ENCODE measurements at regions not wholly inside any gene's neighbourhood (a gene's known extent, or its start where the extent isn't known, plus 50 kb on each side); places are given as distances from the start of the nearest gene placed in this dataset.

DNA sequence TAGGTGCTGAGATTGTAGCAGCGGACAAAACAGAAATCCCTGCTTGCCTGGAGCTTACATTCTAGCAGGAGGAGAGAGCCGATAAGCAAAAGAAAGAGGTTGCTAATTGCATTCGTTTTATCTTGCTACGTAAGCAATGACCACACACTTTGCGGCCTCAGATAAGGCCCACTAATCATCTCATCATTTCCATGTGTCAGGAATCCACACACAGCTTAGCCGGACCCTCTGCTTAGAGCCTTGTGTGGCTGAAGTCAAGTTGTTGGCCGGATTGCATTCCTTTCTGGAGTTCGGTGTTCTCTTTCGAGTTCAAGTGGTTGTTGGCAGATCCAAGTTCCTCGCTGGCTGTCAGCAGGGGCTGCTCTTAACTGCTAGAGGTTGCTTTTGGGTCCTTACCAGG is 101.6 kb downstream of the CHST1 start:
- H3K9me3 ChIP-seq (replicated peaks in 1 of 2; ENCODE audit: control insufficient read depth in 2 of 2, insufficient read depth in 1 of 2, low read depth in 1 of 2, low read length in 2 of 2), result no peaks in the 10 kb centered on the region
- no peak overlapping the region for H3K14ac ChIP-seq (ENCODE audit: low read length)
- H2BK12ac ChIP-seq (ENCODE audit: low read length), result no peak overlapping the region
- H3K27ac ChIP-seq (replicated peaks; ENCODE audit: low read length), result no peak overlapping the region
- no peak overlapping the region for H4K91ac ChIP-seq (ENCODE audit: low read depth, low read length, poor library complexity)
- H2AK5ac ChIP-seq (ENCODE audit: low read depth, low read length), result no peak overlapping the region
- H3K4ac ChIP-seq (ENCODE audit: low read length), result no peak overlapping the region
- no peak overlapping the region for H4K8ac ChIP-seq (ENCODE audit: low read depth, low read length)
- H2BK15ac ChIP-seq (ENCODE audit: low read length), result no peak overlapping the region
- no peak overlapping the region for H3K23ac ChIP-seq (ENCODE audit: low read depth, low read length, poor library complexity)
- H2BK5ac ChIP-seq (ENCODE audit: low read length), result no peak overlapping the region
- no peak overlapping the region for H2BK120ac ChIP-seq (ENCODE audit: low read depth, low read length)
- H3K27me3 ChIP-seq (ENCODE audit: control insufficient read depth in 3 of 3, insufficient read depth in 3 of 3, low read depth in 1 of 3, low read length in 3 of 3), result no peaks in the 10 kb centered on the region
- H2AFZ ChIP-seq (ENCODE audit: low read length), result no peak overlapping the region
- no peak overlapping the region for H3K4me2 ChIP-seq (ENCODE audit: insufficient read depth, low read length, poor library complexity, severe bottlenecking)
- H3K36me3 ChIP-seq (replicated peaks in 1 of 2; ENCODE audit: control insufficient read depth in 2 of 2, insufficient read depth in 2 of 2, low read length in 2 of 2), result no peaks in the 10 kb centered on the region
- DNase-seq (ENCODE audit: low spot score), result no peak
- H3K18ac ChIP-seq (ENCODE audit: low read length), result no peak overlapping the region
- no CpG with 5 or more reads among the region's 10 CpGs for WGBS, 2 donors (ENCODE audit: extremely low coverage in 2 of 2, insufficient read length in 2 of 2, insufficient replicate concordance in 1 of 2)
- peaks cover 0 to 6% of the 10 kb centered on the region in 2 donors for H3K4me1 ChIP-seq (ENCODE audit: control insufficient read depth in 2 of 2, insufficient read depth in 1 of 2, low read depth in 1 of 2, low read length in 2 of 2)
- no peaks in the 10 kb centered on the region for H3K79me1 ChIP-seq (ENCODE audit: low read depth, low read length)
- H3K9ac ChIP-seq (ENCODE audit: low read depth, low read length, poor library complexity), result no peak overlapping the region
- H3K4me3 ChIP-seq (ENCODE audit: low read length in 2 of 2), result no peak overlapping the region

DNA sequence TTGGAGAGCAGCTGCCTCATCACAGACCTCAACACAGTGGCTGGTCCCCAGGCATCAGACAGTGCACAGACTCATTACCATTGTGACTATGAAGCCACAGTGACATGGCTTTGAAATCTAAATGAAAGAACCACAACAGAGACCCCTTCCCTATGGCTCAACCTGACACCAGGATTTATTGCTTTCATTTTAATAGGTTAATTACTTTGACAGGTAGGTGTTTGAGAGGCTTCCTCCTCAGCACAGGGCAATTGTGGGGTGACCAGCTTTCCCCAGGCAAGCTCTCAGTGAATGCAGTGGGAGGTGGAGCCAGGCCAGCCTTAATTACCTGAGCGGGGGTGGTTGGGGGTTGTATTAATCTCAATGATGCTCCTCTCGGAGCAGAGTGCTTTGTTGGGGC is 102.3 kb downstream of the CHST1 start:
- Histone ChIP-seq H2AK5ac (ENCODE audit: low read depth, low read length) (no peak overlapping the region), H3K36me3 (replicated peaks in 1 of 2; ENCODE audit: control insufficient read depth in 2 of 2, insufficient read depth in 2 of 2, low read length in 2 of 2) (no peaks in the 10 kb centered on the region), H4K8ac (ENCODE audit: low read depth, low read length) (no peak overlapping the region), H3K9me3 (replicated peaks in 1 of 2; ENCODE audit: control insufficient read depth in 2 of 2, insufficient read depth in 1 of 2, low read depth in 1 of 2, low read length in 2 of 2) (no peaks in the 10 kb centered on the region), H2BK120ac (ENCODE audit: low read depth, low read length) (no peak overlapping the region), H3K4ac (ENCODE audit: low read length) (no peak overlapping the region), H3K27ac (replicated peaks; ENCODE audit: low read length) (no peak overlapping the region), H2BK12ac (ENCODE audit: low read length) (no peak overlapping the region), H4K91ac (ENCODE audit: low read depth, low read length, poor library complexity) (no peak overlapping the region), H2BK5ac (ENCODE audit: low read length) (no peak overlapping the region), H2AFZ (ENCODE audit: low read length) (no peak overlapping the region), H3K4me2 (ENCODE audit: insufficient read depth, low read length, poor library complexity, severe bottlenecking) (no peak overlapping the region), H3K18ac (ENCODE audit: low read length) (no peak overlapping the region), H3K9ac (ENCODE audit: low read depth, low read length, poor library complexity) (no peak overlapping the region), H3K4me3 (ENCODE audit: low read length in 2 of 2) (no peak overlapping the region), H3K27me3 (ENCODE audit: control insufficient read depth in 3 of 3, insufficient read depth in 3 of 3, low read depth in 1 of 3, low read length in 3 of 3) (no peaks in the 10 kb centered on the region), H2BK15ac (ENCODE audit: low read length) (no peak overlapping the region), H3K4me1 (ENCODE audit: control insufficient read depth in 2 of 2, insufficient read depth in 1 of 2, low read depth in 1 of 2, low read length in 2 of 2) (peaks cover 0 to 6% of the 10 kb centered on the region in 2 donors), H3K14ac (ENCODE audit: low read length) (no peak overlapping the region), H3K23ac (ENCODE audit: low read depth, low read length, poor library complexity) (no peak overlapping the region), H3K79me1 (ENCODE audit: low read depth, low read length) (no peaks in the 10 kb centered on the region)
- no CpG with 5 or more reads among the region's 2 CpGs for WGBS, 2 donors (ENCODE audit: extremely low coverage in 2 of 2, insufficient read length in 2 of 2, insufficient replicate concordance in 1 of 2)
- DNase-seq (ENCODE audit: low spot score), result no peak

DNA sequence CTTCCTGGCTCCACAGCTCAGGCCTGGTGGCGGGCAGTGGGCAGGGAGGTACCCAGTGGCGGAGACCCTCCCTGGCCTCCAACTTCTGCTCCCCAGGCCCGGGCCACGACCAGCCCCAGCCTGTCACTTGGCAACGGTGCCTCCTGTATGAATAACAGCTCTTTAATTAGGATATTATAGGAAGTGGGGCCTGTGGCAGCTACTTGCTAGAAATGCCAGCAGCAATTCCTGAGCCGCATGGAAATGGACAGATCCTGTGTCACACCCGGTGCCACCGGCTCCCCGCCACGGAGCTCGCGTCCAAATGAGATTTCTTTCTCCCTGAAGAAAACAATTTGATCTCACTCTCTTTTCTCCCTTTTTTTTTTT is 104.5 kb downstream of the CHST1 start:
- Histone ChIP-seq H4K8ac (ENCODE audit: low read depth, low read length) (no peak overlapping the region), H3K79me1 (ENCODE audit: low read depth, low read length) (no peaks in the 10 kb centered on the region), H3K27me3 (ENCODE audit: control insufficient read depth in 3 of 3, insufficient read depth in 3 of 3, low read depth in 1 of 3, low read length in 3 of 3) (no peaks in the 10 kb centered on the region), H2AK5ac (ENCODE audit: low read depth, low read length) (no peak overlapping the region), H2AFZ (ENCODE audit: low read length) (no peak overlapping the region), H2BK5ac (ENCODE audit: low read length) (no peak overlapping the region), H3K36me3 (replicated peaks in 1 of 2; ENCODE audit: control insufficient read depth in 2 of 2, insufficient read depth in 2 of 2, low read length in 2 of 2) (no peaks in the 10 kb centered on the region), H2BK120ac (ENCODE audit: low read depth, low read length) (no peak overlapping the region), H3K18ac (ENCODE audit: low read length) (peak overlapping the region; percentile 38), H3K9ac (ENCODE audit: low read depth, low read length, poor library complexity) (peak overlapping the region; percentile 9), H2BK15ac (ENCODE audit: low read length) (no peak overlapping the region), H3K23ac (ENCODE audit: low read depth, low read length, poor library complexity) (no peak overlapping the region), H3K4me3 (ENCODE audit: low read length in 2 of 2) (no peak overlapping the region), H3K9me3 (replicated peaks in 1 of 2; ENCODE audit: control insufficient read depth in 2 of 2, insufficient read depth in 1 of 2, low read depth in 1 of 2, low read length in 2 of 2) (no peaks in the 10 kb centered on the region), H3K14ac (ENCODE audit: low read length) (no peak overlapping the region), H3K4me1 (ENCODE audit: control insufficient read depth in 2 of 2, insufficient read depth in 1 of 2, low read depth in 1 of 2, low read length in 2 of 2) (peaks cover 0 to 8% of the 10 kb centered on the region in 2 donors), H2BK12ac (ENCODE audit: low read length) (no peak overlapping the region), H3K4me2 (ENCODE audit: insufficient read depth, low read length, poor library complexity, severe bottlenecking) (no peak overlapping the region), H3K4ac (ENCODE audit: low read length) (no peak overlapping the region), H4K91ac (ENCODE audit: low read depth, low read length, poor library complexity) (no peak overlapping the region), H3K27ac (replicated peaks; ENCODE audit: low read length) (no peak overlapping the region)
- no CpG with 5 or more reads among the region's 12 CpGs for WGBS, 2 donors (ENCODE audit: extremely low coverage in 2 of 2, insufficient read length in 2 of 2, insufficient replicate concordance in 1 of 2)
- no peak for DNase-seq (ENCODE audit: low spot score)

DNA sequence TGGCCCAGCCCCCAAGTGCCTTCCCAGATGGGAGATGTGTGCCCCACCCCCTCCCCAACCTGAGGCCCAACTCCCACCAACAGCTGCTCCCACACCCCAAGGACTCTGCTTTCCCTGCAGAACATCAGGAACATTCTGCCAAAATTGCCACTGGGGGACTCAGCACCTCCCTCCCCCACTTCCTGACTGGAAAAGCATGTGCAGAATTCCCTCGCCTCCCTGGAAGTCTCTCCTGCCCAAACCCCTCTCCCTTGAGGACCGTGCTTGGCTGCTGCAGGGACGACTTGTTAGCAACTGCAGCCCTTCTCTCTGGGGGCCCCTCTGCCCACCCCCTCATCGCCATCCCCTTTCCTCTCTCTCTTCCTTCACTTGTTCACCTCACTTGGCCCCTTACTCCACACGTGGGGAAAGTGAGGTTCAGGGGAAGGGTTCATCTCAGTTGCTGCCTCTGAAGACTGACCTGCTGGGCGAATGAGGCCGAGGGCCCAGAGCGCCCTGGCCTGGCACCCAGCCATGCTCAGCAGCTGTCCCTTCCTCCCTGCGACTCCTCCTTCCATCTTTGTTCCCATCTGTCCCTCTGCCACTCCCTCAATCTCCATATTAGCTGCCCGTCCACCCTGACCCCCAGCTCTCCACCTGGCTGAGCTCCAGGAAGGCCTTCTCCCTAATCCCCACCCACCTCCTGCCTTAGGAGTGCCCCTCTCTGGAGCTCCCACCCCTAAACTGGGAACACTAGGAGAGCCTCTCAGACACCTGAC is 105.1 kb downstream of the CHST1 start:
- no peak overlapping the region for H2BK120ac ChIP-seq (ENCODE audit: low read depth, low read length)
- WGBS, 2 donors (ENCODE audit: extremely low coverage in 2 of 2, insufficient read length in 2 of 2, insufficient replicate concordance in 1 of 2), result no CpG with 5 or more reads among the region's 10 CpGs
- H3K27me3 ChIP-seq (ENCODE audit: control insufficient read depth in 3 of 3, insufficient read depth in 3 of 3, low read depth in 1 of 3, low read length in 3 of 3), result no peaks in the 10 kb centered on the region
- H2AK5ac ChIP-seq (ENCODE audit: low read depth, low read length), result no peak overlapping the region
- no peak overlapping the region for H3K4ac ChIP-seq (ENCODE audit: low read length)
- no peaks in the 10 kb centered on the region for H3K36me3 ChIP-seq (replicated peaks in 1 of 2; ENCODE audit: control insufficient read depth in 2 of 2, insufficient read depth in 2 of 2, low read length in 2 of 2)
- H2AFZ ChIP-seq (ENCODE audit: low read length), result no peak overlapping the region
- no peak overlapping the region for H4K91ac ChIP-seq (ENCODE audit: low read depth, low read length, poor library complexity)
- no peak overlapping the region for H3K14ac ChIP-seq (ENCODE audit: low read length)
- no peak overlapping the region for H2BK15ac ChIP-seq (ENCODE audit: low read length)
- DNase-seq (ENCODE audit: low spot score), result no peak
- no peak overlapping the region for H2BK12ac ChIP-seq (ENCODE audit: low read length)
- no peak overlapping the region for H3K4me3 ChIP-seq (ENCODE audit: low read length in 2 of 2)
- no peak overlapping the region for H3K4me2 ChIP-seq (ENCODE audit: insufficient read depth, low read length, poor library complexity, severe bottlenecking)
- H4K8ac ChIP-seq (ENCODE audit: low read depth, low read length), result no peak overlapping the region
- H3K4me1 ChIP-seq (ENCODE audit: control insufficient read depth in 2 of 2, insufficient read depth in 1 of 2, low read depth in 1 of 2, low read length in 2 of 2), result peaks cover 0 to 8% of the 10 kb centered on the region in 2 donors
- H3K9ac ChIP-seq (ENCODE audit: low read depth, low read length, poor library complexity), result peak overlapping the region; percentile 9
- H3K18ac ChIP-seq (ENCODE audit: low read length), result peak overlapping the region; percentile 38
- no peak overlapping the region for H3K27ac ChIP-seq (replicated peaks; ENCODE audit: low read length)
- no peak overlapping the region for H2BK5ac ChIP-seq (ENCODE audit: low read length)
- H3K79me1 ChIP-seq (ENCODE audit: low read depth, low read length), result no peaks in the 10 kb centered on the region
- no peak overlapping the region for H3K23ac ChIP-seq (ENCODE audit: low read depth, low read length, poor library complexity)
- H3K9me3 ChIP-seq (replicated peaks in 1 of 2; ENCODE audit: control insufficient read depth in 2 of 2, insufficient read depth in 1 of 2, low read depth in 1 of 2, low read length in 2 of 2), result no peaks in the 10 kb centered on the region

Data from neuronal stem cell (in vitro differentiated cells).